ENCODE measurements at regions not wholly inside any gene's neighbourhood (a gene's known extent, or its start where the extent isn't known, plus 50 kb on each side); places are given as distances from the start of the nearest gene placed in this dataset.
"Not testable (repeated sequence)": the region's sequence is repeated elsewhere in the genome, so short reads cannot be mapped to it uniquely, and the experiment has no call there.

- ATAC-seq = no peak
Measured at GRCh38 chr6:88454658-88455057, 288.5 kb upstream of the CNR1 start.

DNA sequence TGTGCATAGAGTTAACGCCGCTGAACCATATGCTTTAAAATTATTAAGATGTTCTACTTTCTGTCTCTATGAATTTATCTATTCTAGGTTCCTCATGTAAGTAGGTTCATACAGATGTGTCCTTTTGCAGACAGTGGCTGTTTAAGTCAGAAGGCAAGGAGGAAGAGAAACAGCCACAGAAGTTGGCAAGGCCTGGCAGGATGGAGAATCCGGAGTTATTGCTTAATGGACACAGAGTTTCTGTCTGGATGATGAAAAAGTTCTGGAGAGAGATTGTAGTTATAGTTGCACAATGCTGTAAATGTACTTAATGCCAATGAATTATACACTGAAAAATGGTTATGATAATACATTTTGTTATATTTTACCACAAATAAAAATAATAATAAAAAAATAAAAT is 283.6 kb upstream of the CNR1 start:
- ATAC-seq = no peak

GRCh38 chr6:88445188-88445965 is 279.2 kb upstream of the CNR1 start:
- ATAC-seq = no peak

DNA sequence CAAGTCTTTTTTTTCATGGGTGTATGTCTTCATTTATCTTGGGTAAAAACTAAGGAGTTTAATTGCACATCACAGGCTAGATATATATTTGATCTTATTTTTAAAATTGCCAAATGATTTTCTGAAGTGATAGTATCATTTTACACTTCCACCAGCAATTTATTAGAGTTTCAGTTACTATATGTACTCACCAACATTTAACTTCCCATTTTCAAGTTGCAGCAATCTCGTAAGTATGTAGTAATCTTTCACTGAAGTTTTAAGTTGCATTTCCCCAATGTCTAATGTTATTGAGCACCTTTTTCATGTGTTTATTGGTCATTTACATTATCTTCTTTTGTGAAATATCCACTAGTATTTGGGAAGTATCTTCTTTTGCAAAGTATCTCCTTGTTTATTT is 277.4 kb upstream of the CNR1 start:
- ATAC-seq = no peak

GRCh38 chr6:88442737-88443136 is 276.6 kb upstream of the CNR1 start:
- ATAC-seq = no peak

- no peak for ATAC-seq
Measured at GRCh38 chr6:88441346-88441745, 275.2 kb upstream of the CNR1 start.

- ATAC-seq = no peak
Measured at GRCh38 chr6:88428068-88428467, 261.9 kb upstream of the CNR1 start.

DNA sequence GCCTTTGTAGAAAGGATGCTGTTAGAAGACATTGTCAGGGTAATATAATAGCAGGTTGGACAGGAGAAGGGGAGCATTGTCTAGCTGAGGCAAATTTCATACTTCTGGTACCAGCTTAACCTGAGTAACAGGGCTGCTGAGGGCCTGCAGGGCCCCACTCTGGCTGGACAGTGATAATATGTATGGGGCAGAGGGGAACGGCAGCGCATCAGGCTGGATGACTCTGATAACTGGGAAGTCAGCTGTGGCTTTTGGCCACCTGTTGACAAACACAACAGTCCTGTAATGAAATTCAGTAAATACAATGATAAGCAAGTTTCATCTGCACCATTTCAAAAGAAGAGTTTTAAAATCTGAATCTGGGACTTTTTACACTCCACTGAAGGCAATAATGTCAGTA is 259.9 kb upstream of the CNR1 start:
- ATAC-seq = no peak

DNA sequence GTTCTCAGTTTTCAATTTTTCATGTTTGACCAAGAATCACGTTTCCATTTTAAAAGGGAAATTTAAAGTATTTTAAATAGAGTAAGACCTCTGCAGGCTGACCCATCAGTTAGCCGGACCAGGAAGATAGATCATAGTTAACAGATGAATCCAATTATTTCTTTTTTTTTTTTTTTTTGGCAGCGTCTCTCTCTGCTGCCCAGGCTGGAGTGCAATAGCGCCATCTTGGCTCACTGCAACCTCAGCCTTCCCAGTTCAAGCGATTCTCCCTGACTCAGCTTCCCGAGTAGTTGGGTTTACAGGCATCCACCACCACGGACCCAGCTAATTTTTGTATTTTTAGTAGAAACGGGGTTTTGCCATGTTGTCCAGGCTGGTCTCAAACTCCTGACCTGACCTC is 256.7 kb upstream of the CNR1 start:
- no peak for ATAC-seq

- not testable (repeated sequence) for ATAC-seq
Measured at GRCh38 chr6:88420967-88421488, 254.9 kb upstream of the CNR1 start.

GRCh38 chr6:88418921-88419810 is 253.0 kb upstream of the CNR1 start:
- ATAC-seq = not testable (repeated sequence)

- ATAC-seq = not testable (repeated sequence)
Measured at GRCh38 chr6:88417361-88417760, 251.2 kb upstream of the CNR1 start.

DNA sequence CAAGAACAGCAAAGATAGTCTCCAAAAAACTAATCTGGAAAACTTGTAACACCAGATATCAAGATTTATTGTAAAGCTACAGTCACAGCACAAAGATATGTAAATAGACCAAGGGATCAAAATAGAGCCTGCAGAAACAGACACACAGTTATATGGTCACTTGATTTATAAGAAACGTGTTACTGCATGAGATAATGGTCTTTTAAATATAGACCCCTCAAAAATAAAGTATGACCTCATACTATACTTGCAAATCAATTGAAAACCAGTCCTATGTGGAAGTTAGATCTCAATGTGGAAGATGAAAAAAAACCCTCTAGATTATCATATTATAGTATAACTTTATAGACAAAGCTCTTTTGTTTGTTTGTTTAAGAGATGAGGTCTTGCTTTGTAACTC is 247.3 kb upstream of the CNR1 start:
- no peak for ATAC-seq

DNA sequence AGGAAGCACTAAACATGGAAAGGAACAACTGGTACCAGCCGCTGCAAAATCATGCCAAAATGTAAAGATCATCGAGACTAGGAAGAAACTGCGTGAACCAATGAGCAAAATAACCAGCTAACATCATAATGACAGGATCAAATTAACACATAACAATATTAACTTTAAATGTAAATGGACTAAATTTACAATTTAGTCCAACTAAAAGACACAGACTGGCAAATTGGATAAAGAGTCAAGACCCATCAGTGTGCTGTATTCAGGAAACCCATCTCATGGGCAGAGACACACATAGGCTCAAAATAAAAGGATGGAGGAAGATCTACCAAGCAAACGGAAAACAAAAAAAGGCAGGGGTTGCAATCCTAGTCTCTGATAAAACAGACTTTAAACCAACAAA is 242.2 kb upstream of the CNR1 start:
- ATAC-seq = not testable (repeated sequence)

GRCh38 chr6:88406674-88407073 is 240.5 kb upstream of the CNR1 start:
- not testable (repeated sequence) for ATAC-seq

- ATAC-seq = no peak
Measured at GRCh38 chr6:88403486-88403885, 237.3 kb upstream of the CNR1 start.

DNA sequence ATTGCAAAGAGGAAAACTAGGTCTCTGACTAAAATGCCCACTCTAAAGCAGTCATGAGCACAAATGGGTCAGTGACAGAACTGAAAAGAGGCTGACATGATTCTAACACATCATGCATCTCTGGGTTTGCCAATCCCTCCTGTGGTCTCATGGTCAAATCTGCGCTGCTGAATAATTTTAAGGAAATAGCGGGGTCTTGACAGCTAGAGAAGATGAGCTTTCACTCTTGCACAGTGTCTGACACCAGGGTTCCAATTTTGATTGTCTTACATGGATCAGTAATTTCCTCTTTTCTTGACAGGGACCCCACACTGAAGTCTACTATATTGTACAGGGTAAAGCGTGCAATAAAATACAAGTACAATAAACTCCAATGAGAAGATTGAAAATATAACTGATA is 236.8 kb upstream of the CNR1 start:
- no peak for ATAC-seq

DNA sequence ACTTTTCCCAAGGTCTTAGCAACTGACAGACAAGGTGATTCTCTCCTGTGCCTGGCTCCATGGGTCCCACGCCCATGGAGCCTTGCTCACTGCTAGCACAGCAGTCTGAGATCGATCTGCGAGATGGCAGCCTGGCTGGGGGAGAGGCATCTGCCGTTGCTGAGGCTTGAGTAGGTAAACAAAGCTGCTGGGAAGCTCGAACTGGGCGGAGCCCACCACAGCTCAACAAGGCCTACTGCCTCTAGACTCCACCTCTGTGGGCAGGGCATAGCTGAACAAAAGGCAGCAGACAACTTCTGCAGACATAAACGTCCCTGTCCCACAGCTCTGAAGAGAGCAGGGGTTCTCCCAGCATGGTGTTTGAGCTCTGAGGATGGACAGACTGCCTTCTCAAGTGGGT is 224.9 kb upstream of the CNR1 start:
- ATAC-seq = not testable (repeated sequence)

- no peak for ATAC-seq
Measured at GRCh38 chr6:88388589-88388988, 222.4 kb upstream of the CNR1 start.

- ATAC-seq = no peak
Measured at GRCh38 chr6:88386167-88386566, 220.0 kb upstream of the CNR1 start.

DNA sequence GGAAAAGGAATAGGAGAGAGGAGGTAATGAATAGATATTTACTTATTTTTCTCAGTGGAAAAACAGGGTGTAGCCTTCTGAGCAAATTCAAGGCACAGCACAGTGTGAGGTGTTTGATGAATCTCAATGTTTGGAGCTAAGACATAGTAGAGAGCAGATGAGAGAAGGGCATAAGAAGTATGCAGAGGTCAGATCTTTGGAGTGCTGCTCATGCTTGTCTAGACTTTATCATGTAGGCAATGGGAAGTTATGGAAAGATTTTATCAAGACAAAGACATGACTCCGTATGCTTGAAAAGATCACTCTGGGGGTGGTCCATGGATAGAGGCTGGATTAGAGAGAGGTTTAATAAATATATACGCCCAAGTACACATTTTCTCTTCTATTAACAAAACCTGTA is 217.0 kb upstream of the CNR1 start:
- no peak for ATAC-seq

- no peak for ATAC-seq
Measured at GRCh38 chr6:88381289-88381642, 215.1 kb upstream of the CNR1 start.

- no peak for ATAC-seq
Measured at GRCh38 chr6:88380618-88381288, 214.6 kb upstream of the CNR1 start.

Measured in esophagus mucosa (tissue), 1 donor.